ENCODE measurements at regions not wholly inside any gene's neighbourhood (a gene's known extent, or its start where the extent isn't known, plus 50 kb on each side); places are given as distances from the start of the nearest gene placed in this dataset.

DNA sequence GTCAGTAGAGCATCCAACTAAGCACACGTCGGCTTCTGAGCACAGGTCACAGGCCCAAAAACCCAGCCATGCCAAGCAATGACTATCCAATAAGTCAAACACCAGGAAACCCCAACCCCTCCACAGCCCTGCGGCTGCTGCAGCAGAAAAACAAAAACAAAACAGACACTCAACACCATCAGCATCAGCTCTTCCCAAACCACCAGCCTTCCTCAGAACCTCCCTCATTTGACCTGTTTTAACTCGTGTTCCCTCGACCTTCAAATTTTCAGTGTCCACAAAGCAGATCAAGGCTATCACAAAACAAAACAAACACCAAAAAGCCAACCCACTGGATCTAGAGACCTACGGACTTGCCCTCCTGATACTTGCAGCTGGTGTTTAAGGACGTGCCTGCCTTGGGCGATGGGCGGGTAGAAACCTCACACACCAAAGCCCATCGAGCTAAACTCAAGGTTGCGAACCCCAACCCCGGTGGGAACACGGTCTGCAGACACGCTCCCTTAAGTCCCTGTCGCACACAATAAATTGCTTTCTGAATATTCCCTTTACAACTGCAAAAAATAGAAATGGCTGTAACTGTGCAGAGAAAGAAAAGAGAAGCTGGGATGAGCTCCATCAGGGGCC, 247.1 kb upstream of the ANKRD55 start:
- TF ChIP-seq CTCF (IDR thresholded peaks at IDR 0.05), result no peak
- TF ChIP-seq POLR2A (IDR thresholded peaks at IDR 0.05), result no peak
- TF ChIP-seq POLR2AphosphoS5 (IDR thresholded peaks at IDR 0.05), result no peak

All from prostate gland (tissue), 2 donors.